ENCODE measurements at regions not wholly inside any gene's neighbourhood (a gene's known extent, or its start where the extent isn't known, plus 50 kb on each side); places are given as distances from the start of the nearest gene placed in this dataset.

GRCh38 chr17:79356839-79357447 lies 253.9 kb downstream of the RBFOX3 start:
- Histone ChIP-seq H3K27me3 (replicated peaks; ENCODE audit: control insufficient read depth, insufficient read depth, low read length, poor library complexity, severe bottlenecking) (no peaks in the 10 kb centered on the region), H3K4me3 (ENCODE audit: insufficient read depth, low read depth, low read length, poor library complexity, severe bottlenecking) (no peak overlapping the region), H3K9me3 (ENCODE audit: control insufficient read depth, low read length) (no peaks in the 10 kb centered on the region), H3K36me3 (ENCODE audit: control insufficient read depth, insufficient read depth, low read length) (no peaks in the 10 kb centered on the region), H3K27ac (ENCODE audit: insufficient read depth, low read length, poor library complexity, severe bottlenecking) (no peak overlapping the region), H3K4me1 (ENCODE audit: control insufficient read depth, insufficient read depth, low read length, poor library complexity, severe bottlenecking) (no peaks in the 10 kb centered on the region)
- no peak for DNase-seq

GRCh38 chr17:79355165-79355564 lies 255.7 kb downstream of the RBFOX3 start:
- DNase-seq, result no peak
- H3K9me3 ChIP-seq (ENCODE audit: control insufficient read depth, low read length), result no peaks in the 10 kb centered on the region
- no peaks in the 10 kb centered on the region for H3K27me3 ChIP-seq (replicated peaks; ENCODE audit: control insufficient read depth, insufficient read depth, low read length, poor library complexity, severe bottlenecking)
- H3K27ac ChIP-seq (ENCODE audit: insufficient read depth, low read length, poor library complexity, severe bottlenecking), result no peak overlapping the region
- no peak overlapping the region for H3K4me3 ChIP-seq (ENCODE audit: insufficient read depth, low read depth, low read length, poor library complexity, severe bottlenecking)
- H3K36me3 ChIP-seq (ENCODE audit: control insufficient read depth, insufficient read depth, low read length), result no peaks in the 10 kb centered on the region
- no peaks in the 10 kb centered on the region for H3K4me1 ChIP-seq (ENCODE audit: control insufficient read depth, insufficient read depth, low read length, poor library complexity, severe bottlenecking)

GRCh38 chr17:79354173-79354820 lies 256.6 kb downstream of the RBFOX3 start:
- Histone ChIP-seq H3K9me3 (ENCODE audit: control insufficient read depth, low read length) (no peaks in the 10 kb centered on the region), H3K27me3 (replicated peaks; ENCODE audit: control insufficient read depth, insufficient read depth, low read length, poor library complexity, severe bottlenecking) (no peaks in the 10 kb centered on the region), H3K4me3 (ENCODE audit: insufficient read depth, low read depth, low read length, poor library complexity, severe bottlenecking) (no peak overlapping the region), H3K4me1 (ENCODE audit: control insufficient read depth, insufficient read depth, low read length, poor library complexity, severe bottlenecking) (no peaks in the 10 kb centered on the region), H3K27ac (ENCODE audit: insufficient read depth, low read length, poor library complexity, severe bottlenecking) (no peak overlapping the region), H3K36me3 (ENCODE audit: control insufficient read depth, insufficient read depth, low read length) (no peaks in the 10 kb centered on the region)
- no peak for DNase-seq

- DNase-seq, result no peak
- no peaks in the 10 kb centered on the region for H3K9me3 ChIP-seq (ENCODE audit: control insufficient read depth, low read length)
- H3K4me3 ChIP-seq (ENCODE audit: insufficient read depth, low read depth, low read length, poor library complexity, severe bottlenecking), result no peak overlapping the region
- H3K27me3 ChIP-seq (replicated peaks; ENCODE audit: control insufficient read depth, insufficient read depth, low read length, poor library complexity, severe bottlenecking), result no peaks in the 10 kb centered on the region
- no peak overlapping the region for H3K27ac ChIP-seq (ENCODE audit: insufficient read depth, low read length, poor library complexity, severe bottlenecking)
- no peaks in the 10 kb centered on the region for H3K36me3 ChIP-seq (ENCODE audit: control insufficient read depth, insufficient read depth, low read length)
- H3K4me1 ChIP-seq (ENCODE audit: control insufficient read depth, insufficient read depth, low read length, poor library complexity, severe bottlenecking), result no peaks in the 10 kb centered on the region
Observed at GRCh38 chr17:79353548-79353947, 257.3 kb downstream of the RBFOX3 start.

- Histone ChIP-seq H3K9me3 (ENCODE audit: control insufficient read depth, low read length) (no peaks in the 10 kb centered on the region), H3K27me3 (replicated peaks; ENCODE audit: control insufficient read depth, insufficient read depth, low read length, poor library complexity, severe bottlenecking) (no peaks in the 10 kb centered on the region), H3K27ac (ENCODE audit: insufficient read depth, low read length, poor library complexity, severe bottlenecking) (no peak overlapping the region), H3K4me1 (ENCODE audit: control insufficient read depth, insufficient read depth, low read length, poor library complexity, severe bottlenecking) (no peaks in the 10 kb centered on the region), H3K4me3 (ENCODE audit: insufficient read depth, low read depth, low read length, poor library complexity, severe bottlenecking) (no peak overlapping the region), H3K36me3 (ENCODE audit: control insufficient read depth, insufficient read depth, low read length) (no peaks in the 10 kb centered on the region)
- no peak for DNase-seq
Observed at GRCh38 chr17:79353016-79353415, 257.8 kb downstream of the RBFOX3 start.

GRCh38 chr17:79350533-79350932 lies 260.3 kb downstream of the RBFOX3 start:
- DNase-seq, result no peak
- Histone ChIP-seq H3K4me3 (ENCODE audit: insufficient read depth, low read depth, low read length, poor library complexity, severe bottlenecking) (no peak overlapping the region), H3K4me1 (ENCODE audit: control insufficient read depth, insufficient read depth, low read length, poor library complexity, severe bottlenecking) (no peaks in the 10 kb centered on the region), H3K27ac (ENCODE audit: insufficient read depth, low read length, poor library complexity, severe bottlenecking) (no peak overlapping the region), H3K9me3 (ENCODE audit: control insufficient read depth, low read length) (no peaks in the 10 kb centered on the region), H3K27me3 (replicated peaks; ENCODE audit: control insufficient read depth, insufficient read depth, low read length, poor library complexity, severe bottlenecking) (no peaks in the 10 kb centered on the region), H3K36me3 (ENCODE audit: control insufficient read depth, insufficient read depth, low read length) (no peaks in the 10 kb centered on the region)

GRCh38 chr17:79349506-79350400 lies 261.1 kb downstream of the RBFOX3 start:
- no peaks in the 10 kb centered on the region for H3K27me3 ChIP-seq (replicated peaks; ENCODE audit: control insufficient read depth, insufficient read depth, low read length, poor library complexity, severe bottlenecking)
- H3K27ac ChIP-seq (ENCODE audit: insufficient read depth, low read length, poor library complexity, severe bottlenecking), result no peak overlapping the region
- DNase-seq, result no peak
- H3K36me3 ChIP-seq (ENCODE audit: control insufficient read depth, insufficient read depth, low read length), result no peaks in the 10 kb centered on the region
- no peak overlapping the region for H3K4me3 ChIP-seq (ENCODE audit: insufficient read depth, low read depth, low read length, poor library complexity, severe bottlenecking)
- H3K9me3 ChIP-seq (ENCODE audit: control insufficient read depth, low read length), result no peaks in the 10 kb centered on the region
- no peaks in the 10 kb centered on the region for H3K4me1 ChIP-seq (ENCODE audit: control insufficient read depth, insufficient read depth, low read length, poor library complexity, severe bottlenecking)

- Histone ChIP-seq H3K4me1 (ENCODE audit: control insufficient read depth, insufficient read depth, low read length, poor library complexity, severe bottlenecking) (no peaks in the 10 kb centered on the region), H3K4me3 (ENCODE audit: insufficient read depth, low read depth, low read length, poor library complexity, severe bottlenecking) (no peak overlapping the region), H3K36me3 (ENCODE audit: control insufficient read depth, insufficient read depth, low read length) (no peaks in the 10 kb centered on the region), H3K27ac (ENCODE audit: insufficient read depth, low read length, poor library complexity, severe bottlenecking) (no peak overlapping the region), H3K9me3 (ENCODE audit: control insufficient read depth, low read length) (no peaks in the 10 kb centered on the region), H3K27me3 (replicated peaks; ENCODE audit: control insufficient read depth, insufficient read depth, low read length, poor library complexity, severe bottlenecking) (no peaks in the 10 kb centered on the region)
- no peak for DNase-seq
Observed at GRCh38 chr17:79342376-79342775, 267.8 kb downstream of the ENGASE start.

GRCh38 chr17:79341816-79342215 lies 267.2 kb downstream of the ENGASE start:
- H3K9me3 ChIP-seq (ENCODE audit: control insufficient read depth, low read length), result no peaks in the 10 kb centered on the region
- H3K27ac ChIP-seq (ENCODE audit: insufficient read depth, low read length, poor library complexity, severe bottlenecking), result no peak overlapping the region
- DNase-seq, result no peak
- no peaks in the 10 kb centered on the region for H3K27me3 ChIP-seq (replicated peaks; ENCODE audit: control insufficient read depth, insufficient read depth, low read length, poor library complexity, severe bottlenecking)
- H3K4me3 ChIP-seq (ENCODE audit: insufficient read depth, low read depth, low read length, poor library complexity, severe bottlenecking), result no peak overlapping the region
- H3K36me3 ChIP-seq (ENCODE audit: control insufficient read depth, insufficient read depth, low read length), result no peaks in the 10 kb centered on the region
- H3K4me1 ChIP-seq (ENCODE audit: control insufficient read depth, insufficient read depth, low read length, poor library complexity, severe bottlenecking), result no peaks in the 10 kb centered on the region

- no peak for DNase-seq
- Histone ChIP-seq H3K36me3 (ENCODE audit: control insufficient read depth, insufficient read depth, low read length) (no peaks in the 10 kb centered on the region), H3K9me3 (ENCODE audit: control insufficient read depth, low read length) (no peaks in the 10 kb centered on the region), H3K4me1 (ENCODE audit: control insufficient read depth, insufficient read depth, low read length, poor library complexity, severe bottlenecking) (no peaks in the 10 kb centered on the region), H3K27me3 (replicated peaks; ENCODE audit: control insufficient read depth, insufficient read depth, low read length, poor library complexity, severe bottlenecking) (no peaks in the 10 kb centered on the region), H3K4me3 (ENCODE audit: insufficient read depth, low read depth, low read length, poor library complexity, severe bottlenecking) (no peak overlapping the region), H3K27ac (ENCODE audit: insufficient read depth, low read length, poor library complexity, severe bottlenecking) (no peak overlapping the region)
Observed at GRCh38 chr17:79341222-79341780, 266.7 kb downstream of the ENGASE start.
